ENCODE measurements at regions not wholly inside any gene's neighbourhood (a gene's known extent, or its start where the extent isn't known, plus 50 kb on each side); places are given as distances from the start of the nearest gene placed in this dataset.
"Not testable (repeated sequence)": the region's sequence is repeated elsewhere in the genome, so short reads cannot be mapped to it uniquely, and the experiment has no call there.

- no peak for DNase-seq (ENCODE audit: low read depth in 2 of 2)
Measured at GRCh38 chr4:20046931-20047677, 204.6 kb upstream of the SLIT2 start.

GRCh38 chr4:20046179-20046578 lies 205.5 kb upstream of the SLIT2 start:
- no peak for DNase-seq (ENCODE audit: low read depth in 2 of 2)

- DNase-seq (ENCODE audit: low read depth in 2 of 2): no peak
Measured at GRCh38 chr4:20044966-20045365, 206.7 kb upstream of the SLIT2 start.

- no peak for DNase-seq (ENCODE audit: low read depth in 2 of 2)
Measured at GRCh38 chr4:20044502-20044911, 207.2 kb upstream of the SLIT2 start.

- no peak for DNase-seq (ENCODE audit: low read depth in 2 of 2)
Measured at GRCh38 chr4:20043991-20044390, 207.7 kb upstream of the SLIT2 start.

GRCh38 chr4:20042769-20043168 lies 208.9 kb upstream of the SLIT2 start:
- no peak for DNase-seq (ENCODE audit: low read depth in 2 of 2)

GRCh38 chr4:20041839-20042407 lies 209.8 kb upstream of the SLIT2 start:
- no peak for DNase-seq (ENCODE audit: low read depth in 2 of 2)

- DNase-seq (ENCODE audit: low read depth in 2 of 2): no peak
Measured at GRCh38 chr4:20037745-20038144, 214.0 kb upstream of the SLIT2 start.

DNA sequence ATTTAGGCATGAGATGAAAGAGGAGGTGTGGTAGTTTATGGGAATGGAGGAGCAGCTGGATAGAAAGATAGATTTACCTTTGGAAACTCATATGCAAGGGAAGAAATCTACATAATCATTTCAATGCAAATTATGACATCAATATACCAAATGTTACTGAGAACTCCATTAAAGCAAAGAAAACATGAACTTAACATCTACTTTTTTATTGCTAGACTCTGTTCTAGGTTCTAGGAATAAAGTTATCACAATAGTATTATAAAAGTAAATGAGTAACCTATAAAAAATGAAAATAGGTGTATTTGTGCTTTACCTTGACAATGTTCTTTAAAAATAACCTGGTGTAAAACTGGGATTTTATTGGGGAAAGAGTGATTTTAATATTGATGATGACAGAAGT lies 221.6 kb upstream of the SLIT2 start:
- DNase-seq (ENCODE audit: low read depth in 2 of 2): no peak

DNA sequence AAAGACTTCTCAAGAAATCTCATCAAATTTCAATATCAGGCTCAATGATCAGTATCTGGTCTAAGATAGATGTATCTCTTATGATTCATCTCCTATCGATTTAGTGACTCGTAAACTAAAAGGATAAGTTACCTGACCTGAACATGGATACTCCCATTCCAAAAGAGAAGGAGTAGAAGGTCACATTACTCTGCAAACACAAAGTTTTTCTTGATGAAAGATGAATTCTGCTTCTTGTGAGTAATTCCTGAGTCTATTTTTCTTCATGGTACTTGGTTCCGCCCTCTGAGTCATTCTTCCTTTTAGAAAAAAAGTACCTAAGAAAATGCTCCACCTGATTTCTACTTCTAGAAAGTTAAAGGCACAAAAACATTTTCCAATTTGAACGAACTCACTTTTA lies 223.1 kb upstream of the SLIT2 start:
- DNase-seq (ENCODE audit: low read depth in 2 of 2): no peak

GRCh38 chr4:20026456-20026855 lies 225.2 kb upstream of the SLIT2 start:
- DNase-seq (ENCODE audit: low read depth in 2 of 2): no peak

DNA sequence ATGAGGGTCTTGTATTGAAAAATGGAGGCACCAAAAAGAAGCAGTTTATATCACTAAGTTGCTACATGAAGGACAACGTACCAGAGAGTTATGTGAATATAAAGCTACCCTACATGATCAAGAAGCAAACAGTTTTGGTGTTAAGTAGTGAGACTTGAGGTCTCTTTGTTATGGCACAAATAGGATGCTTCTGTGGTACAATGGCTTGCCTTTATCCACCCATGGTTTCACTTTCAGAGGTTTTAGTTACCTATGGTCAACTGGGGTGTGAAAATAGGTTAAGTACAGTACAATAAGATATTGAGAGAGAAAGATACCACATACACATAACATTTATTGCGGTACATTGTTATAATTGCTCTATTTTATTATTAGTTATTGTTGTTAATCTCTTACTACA lies 229.2 kb upstream of the SLIT2 start:
- DNase-seq (ENCODE audit: low read depth in 2 of 2): no peak

- DNase-seq (ENCODE audit: low read depth in 2 of 2): no peak
Measured at GRCh38 chr4:20020056-20020455, 231.6 kb upstream of the SLIT2 start.

DNA sequence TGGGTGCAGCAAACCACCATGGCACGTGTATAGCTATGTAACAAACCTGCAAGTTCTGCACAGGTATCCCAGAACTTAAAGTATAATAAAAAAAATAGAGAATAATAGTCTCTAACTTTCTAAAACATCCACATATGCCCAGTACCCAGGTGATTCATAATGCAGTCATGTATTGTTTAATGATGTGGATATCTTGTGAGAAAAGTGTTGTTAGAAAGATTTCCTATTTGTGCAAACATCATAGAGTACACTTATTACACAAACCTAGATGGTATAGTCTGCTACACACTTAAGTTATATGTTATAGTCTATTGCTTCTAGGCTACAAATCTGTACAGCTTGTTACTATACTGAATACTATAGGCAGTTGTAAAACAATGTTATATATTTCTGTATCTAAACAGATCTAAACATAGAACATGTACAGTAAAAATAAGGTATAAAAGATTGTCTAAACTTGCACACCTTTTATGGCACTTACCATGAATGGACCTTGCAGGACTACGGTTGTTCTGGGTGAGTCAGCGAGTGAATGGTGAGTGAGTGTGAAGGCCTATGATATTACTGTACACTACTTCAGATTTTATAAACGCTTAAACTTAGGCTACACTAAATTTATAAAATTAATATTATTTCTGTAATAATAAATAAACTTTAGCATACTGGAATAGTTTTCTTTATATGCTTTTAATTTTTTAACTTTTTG lies 232.2 kb upstream of the SLIT2 start:
- DNase-seq (ENCODE audit: low read depth in 2 of 2): no peak

DNA sequence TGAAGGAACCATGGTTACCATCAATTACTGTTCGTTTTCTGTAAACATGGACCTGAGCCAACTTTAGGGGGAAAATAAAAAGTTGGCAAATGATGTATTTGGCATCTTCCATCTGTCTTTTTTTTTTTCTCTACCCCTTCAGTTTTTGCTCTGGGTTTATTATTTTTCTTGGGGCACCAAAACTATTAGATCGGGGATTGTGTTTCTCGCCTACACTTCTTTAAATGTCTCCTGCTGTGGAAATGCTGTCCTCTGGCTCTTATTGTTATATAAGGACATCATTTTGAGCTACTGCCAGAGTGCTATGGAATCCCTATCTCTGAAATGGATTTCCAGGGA lies 234.0 kb upstream of the SLIT2 start:
- no peak for DNase-seq (ENCODE audit: low read depth in 2 of 2)

DNA sequence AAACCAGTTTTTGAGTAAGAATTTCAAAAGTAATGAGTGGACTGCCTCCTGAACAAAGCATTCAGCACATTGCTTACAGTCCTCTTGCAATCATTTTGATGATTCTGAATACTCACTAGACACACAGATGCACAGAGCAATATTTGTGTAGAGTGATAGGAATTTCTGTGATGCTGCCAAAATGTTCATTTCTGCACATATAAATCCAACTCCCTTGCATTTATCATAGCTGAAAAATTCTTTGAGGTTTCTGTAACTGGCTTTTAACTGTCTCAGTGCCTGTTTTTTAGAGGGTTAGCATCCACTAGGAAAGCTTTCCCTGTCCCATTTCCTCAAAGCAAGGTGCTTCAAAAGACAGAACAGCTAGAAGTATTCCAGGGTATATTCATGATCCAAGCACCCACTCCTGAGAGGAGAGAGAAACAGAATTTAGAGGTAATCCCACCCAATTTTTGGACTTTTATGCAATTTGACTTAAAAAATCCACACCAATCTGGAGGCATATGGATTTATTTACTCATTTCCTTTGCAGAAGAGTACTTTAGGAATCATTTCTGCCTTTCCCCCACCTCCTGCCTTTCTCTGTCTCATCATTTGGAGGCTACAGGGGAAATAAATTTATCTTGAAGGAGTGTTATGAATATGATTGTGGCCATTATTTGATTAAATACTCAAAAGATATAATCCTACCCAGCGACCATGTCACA lies 234.5 kb upstream of the SLIT2 start:
- no peak for DNase-seq (ENCODE audit: low read depth in 2 of 2)

DNA sequence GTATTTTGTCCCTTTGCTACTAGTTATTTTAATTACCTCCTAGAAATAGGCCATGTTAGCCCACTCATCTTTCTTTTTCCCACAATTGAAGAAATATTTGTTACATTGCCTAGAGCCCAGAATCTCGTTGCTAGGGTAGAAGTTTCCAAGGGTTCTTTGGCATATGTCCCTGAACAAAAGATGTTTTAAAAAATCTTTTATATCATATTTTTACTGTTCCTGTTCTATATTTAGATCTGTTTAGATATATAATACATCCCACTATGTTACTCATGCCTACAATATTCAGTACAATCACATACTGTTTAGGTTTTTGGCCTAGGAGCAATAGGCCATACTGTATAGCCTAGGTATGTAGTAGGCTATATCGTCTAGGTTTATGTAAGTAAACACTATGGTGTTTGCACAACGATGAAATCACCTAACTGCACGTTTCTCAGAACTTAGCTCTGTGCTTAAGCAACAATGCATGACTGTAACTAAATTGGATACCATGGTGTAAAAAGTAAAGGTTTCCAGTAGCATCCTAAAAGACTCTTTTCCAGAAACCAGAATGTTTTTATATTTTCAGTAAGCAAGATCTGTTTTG lies 236.0 kb upstream of the SLIT2 start:
- DNase-seq (ENCODE audit: low read depth in 2 of 2): no peak

DNA sequence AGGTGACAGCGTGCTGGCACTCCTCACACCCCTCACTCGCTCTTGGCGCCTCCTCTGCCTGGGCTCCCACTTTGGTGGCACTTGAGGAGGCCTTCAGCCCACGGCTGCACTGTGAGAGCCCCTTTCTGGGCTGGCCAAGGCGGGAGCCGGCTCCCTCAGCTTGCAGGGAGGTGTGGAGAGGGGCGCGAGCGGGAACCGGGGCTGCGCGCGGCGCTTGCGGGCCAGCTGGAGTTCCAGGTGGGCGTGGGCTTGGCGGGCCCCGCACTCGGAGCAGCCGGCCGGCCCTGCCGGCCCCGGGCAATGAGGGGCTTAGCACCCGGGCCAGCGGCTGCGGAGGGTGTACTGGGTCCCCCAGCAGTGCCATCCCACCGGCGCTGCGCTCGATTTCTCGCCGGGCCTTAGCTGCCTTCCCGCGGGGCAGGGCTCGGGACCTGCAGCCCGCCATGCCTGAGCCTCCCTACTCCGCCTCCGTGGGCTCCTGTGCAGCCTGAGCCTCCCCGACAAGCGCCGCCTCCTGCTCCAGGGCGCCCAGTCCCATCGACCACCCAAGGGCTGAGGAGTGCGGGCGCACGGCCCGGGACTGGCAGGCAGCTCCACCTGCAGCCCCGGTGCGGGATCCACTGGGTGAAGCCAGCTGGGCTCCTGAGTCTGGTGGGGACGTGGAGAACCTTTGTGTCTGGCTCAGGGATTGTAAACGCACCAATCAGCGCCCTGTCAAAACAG lies 247.7 kb upstream of the SLIT2 start:
- DNase-seq (ENCODE audit: low read depth in 2 of 2): not testable (repeated sequence)

- DNase-seq (ENCODE audit: low read depth in 2 of 2): no peak
Measured at GRCh38 chr4:19999775-20000414, 251.8 kb upstream of the SLIT2 start.

- no peak for DNase-seq (ENCODE audit: low read depth in 2 of 2)
Measured at GRCh38 chr4:19999276-19999675, 252.4 kb upstream of the SLIT2 start.

- no peak for DNase-seq (ENCODE audit: low read depth in 2 of 2)
Measured at GRCh38 chr4:19993242-19993641, 258.5 kb upstream of the SLIT2 start.

Measured in stimulated activated CD4-positive, alpha-beta T cell treated with anti-CD3 and anti-CD28 coated beads, Interleukin-1b, Interleukin-23, amount 100 ng/mL, for 4 hours (primary cell).